C4-2B (cell line): ENCODE measurements at regions not wholly inside any gene's neighbourhood (a gene's known extent, or its start where the extent isn't known, plus 50 kb on each side); places are given as distances from the start of the nearest gene placed in this dataset.
"Not testable (repeated sequence)": the region's sequence is repeated elsewhere in the genome, so short reads cannot be mapped to it uniquely, and the experiment has no call there.

ENCODE experiments used
- H3K27ac ChIP-seq: fragments of 450-650 bp; 2 replicates; pipeline ENCODE4 v1.5.1; 2017
- CTCF ChIP-seq: fragments of 450-650 bp; conservative IDR thresholded peaks from 2 replicates; pipeline ENCODE4 v1.5.1; 2017; ENCODE audit warnings: mild to moderate bottlenecking
- ZFX ChIP-seq: fragments of 450-650 bp; IDR thresholded peaks from 2 replicates; pipeline ENCODE4 v1.6.1; 2017

GRCh38 chr5:155665361-155665760 is 651.8 kb downstream of the KIF4B start:
- no peak overlapping the region for H3K27ac ChIP-seq
- TF ChIP-seq ZFX, result no peak
- TF ChIP-seq CTCF, result no peak

DNA sequence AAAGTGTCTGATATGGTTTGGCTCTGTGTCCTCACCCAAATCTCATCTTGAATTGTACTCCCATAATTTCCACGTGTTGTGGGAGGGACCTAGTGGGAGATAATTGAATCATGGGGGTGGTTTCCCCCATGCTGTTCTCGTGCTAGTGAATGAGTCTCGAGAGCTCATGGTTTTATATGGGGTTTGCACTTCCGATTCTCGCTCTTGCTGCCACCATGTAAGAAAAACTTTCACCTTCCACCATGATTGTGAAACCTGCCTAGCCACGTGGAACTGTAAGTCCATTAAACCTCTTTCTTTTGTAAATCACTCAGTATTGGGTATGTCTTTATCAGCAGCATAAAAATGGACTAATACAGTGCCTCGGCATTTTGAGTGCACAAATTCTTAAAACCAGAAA is 655.0 kb upstream of the SGCD start:
- not testable (repeated sequence) for H3K27ac ChIP-seq

- H3K27ac ChIP-seq, result no peak overlapping the region
- TF ChIP-seq CTCF, result no peak
Measured at GRCh38 chr5:155676967-155677366, 650.0 kb upstream of the SGCD start.

- TF ChIP-seq CTCF, result no peak
- TF ChIP-seq ZFX, result no peak
- H3K27ac ChIP-seq, result no peak overlapping the region; the same call in 1 of the 2 replicates
Measured at GRCh38 chr5:155678371-155678770, 648.6 kb upstream of the SGCD start.

DNA sequence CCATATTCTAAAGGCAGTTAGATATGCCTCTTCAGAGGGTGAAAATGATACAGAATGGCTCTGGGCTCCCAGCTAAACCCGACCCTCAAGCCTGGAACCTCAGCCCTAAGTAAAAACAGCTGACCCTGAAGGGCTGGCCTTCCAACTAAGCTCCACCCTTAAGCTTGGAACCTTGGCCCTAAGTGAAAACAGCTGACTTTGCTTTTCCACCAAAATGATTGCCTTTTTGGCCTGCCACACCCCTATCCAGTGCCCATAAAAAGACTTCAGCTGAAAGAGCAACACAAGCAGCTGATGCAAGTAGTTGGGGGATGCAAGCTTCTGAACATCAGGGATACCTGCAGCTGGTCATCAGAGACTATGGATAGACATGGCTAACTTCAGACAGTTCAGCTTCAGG is 647.4 kb upstream of the SGCD start:
- H3K27ac ChIP-seq, result no peak overlapping the region
- TF ChIP-seq ZFX, result no peak
- no peak for TF ChIP-seq CTCF

DNA sequence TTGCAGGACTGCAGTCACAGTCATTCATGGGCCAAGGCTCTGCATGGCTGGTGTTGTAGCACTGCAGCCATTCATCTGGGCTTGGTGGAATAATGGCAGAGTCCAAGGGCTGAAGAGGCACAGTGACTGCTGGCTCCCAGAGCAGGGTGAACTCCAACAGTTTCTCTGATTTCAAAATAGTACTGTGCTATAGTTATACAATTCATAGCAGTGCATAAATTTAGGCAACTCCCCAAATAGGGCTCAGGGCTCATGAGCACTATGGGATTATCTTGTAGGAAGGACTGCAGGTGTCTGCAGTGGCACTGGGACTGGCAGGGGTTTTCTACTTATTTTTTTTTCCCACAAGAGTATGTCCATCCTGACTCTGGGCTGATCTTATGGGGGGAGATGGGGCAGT is 642.5 kb upstream of the SGCD start:
- TF ChIP-seq CTCF (no peak), ZFX (no peak)
- H3K27ac ChIP-seq, result no peak overlapping the region

GRCh38 chr5:155686131-155686530 is 640.8 kb upstream of the SGCD start:
- no peak overlapping the region for H3K27ac ChIP-seq
- TF ChIP-seq ZFX, result no peak
- TF ChIP-seq CTCF, result no peak

DNA sequence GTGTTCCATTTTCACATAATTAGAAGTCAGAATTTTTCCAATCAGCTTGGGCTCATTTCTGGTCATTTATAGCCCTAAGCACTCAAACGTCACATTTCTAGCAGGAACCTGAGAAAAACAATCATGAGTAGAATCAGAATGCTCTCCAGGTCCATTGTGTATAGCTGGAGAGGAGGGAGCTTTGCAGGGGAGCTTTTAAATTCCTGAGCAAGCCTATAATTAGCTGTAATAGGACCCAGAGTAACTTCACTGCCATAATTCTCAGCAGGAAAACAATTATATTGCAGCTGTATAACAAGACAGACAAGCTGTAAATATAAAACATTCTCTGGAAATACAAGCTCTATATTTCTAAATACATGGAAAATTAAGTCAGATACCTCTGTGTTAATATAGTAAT is 637.6 kb upstream of the SGCD start:
- no peak for TF ChIP-seq CTCF
- no peak for TF ChIP-seq ZFX

More for the DNA sequence above, 637.6 kb upstream of the SGCD start:
- H3K27ac ChIP-seq, result no peak overlapping the region
